Mesenchymal stem cell (in vitro differentiated cells and primary cell): ENCODE measurements at regions not wholly inside any gene's neighbourhood (a gene's known extent, or its start where the extent isn't known, plus 50 kb on each side); places are given as distances from the start of the nearest gene placed in this dataset.
"Not testable (repeated sequence)": the region's sequence is repeated elsewhere in the genome, so short reads cannot be mapped to it uniquely, and the experiment has no call there.

Source experiments
- DNase-seq: peaks from one replicate; pipeline ENCODE4 v3.0.0-alpha.2; 2013
- H2AFZ ChIP-seq: one replicate; pipeline ENCODE4 v1.6.1; 2013; ENCODE audit warnings: low read depth, mild to moderate bottlenecking, control low read depth, inconsistent platforms, low read length, moderate library complexity
- H2AK5ac ChIP-seq: 2 replicates; pipeline ENCODE4 v1.6.1; 2013; ENCODE audit warnings: low read length, moderate library complexity, mild to moderate bottlenecking, inconsistent platforms; ENCODE audit not compliant: severe bottlenecking
- H2BK120ac ChIP-seq: one replicate; pipeline ENCODE4 v1.6.1; 2013; ENCODE audit warnings: low read depth, mild to moderate bottlenecking, inconsistent platforms, low read length, moderate library complexity
- H2BK12ac ChIP-seq, 2 experiments: one replicate each; pipeline ENCODE4 v1.6.1; 2013; ENCODE audit warnings: inconsistent platforms in 2 of 2, low read length in 2 of 2, mild to moderate bottlenecking in 2 of 2, moderate library complexity in 2 of 2, control low read depth in 1 of 2
- H2BK15ac ChIP-seq: one replicate; pipeline ENCODE4 v1.6.1; 2013; ENCODE audit warnings: mild to moderate bottlenecking, low read depth, inconsistent platforms; ENCODE audit not compliant: poor library complexity, severe bottlenecking
- H2BK5ac ChIP-seq: 2 replicates; pipeline ENCODE4 v1.6.1; 2013; ENCODE audit warnings: low read depth, mild to moderate bottlenecking, low read length, control low read depth, inconsistent platforms; ENCODE audit not compliant: poor library complexity, severe bottlenecking
- H3K14ac ChIP-seq, 2 experiments: one replicate each; pipeline ENCODE4 v1.6.1; 2013; ENCODE audit warnings: inconsistent platforms in 2 of 2, low read length in 2 of 2, control low read depth in 1 of 2, mild to moderate bottlenecking in 1 of 2, moderate library complexity in 1 of 2
- H3K18ac ChIP-seq, 2 experiments: one replicate each; pipeline ENCODE4 v1.6.1; 2013; ENCODE audit warnings: inconsistent platforms in 2 of 2, low read length in 2 of 2, control low read depth in 1 of 2, low read depth in 1 of 2, mild to moderate bottlenecking in 1 of 2
- H3K23ac ChIP-seq, 2 experiments: one replicate each; pipeline ENCODE4 v1.6.1; 2013; ENCODE audit warnings: inconsistent platforms in 2 of 2, low read length in 2 of 2, mild to moderate bottlenecking in 2 of 2, moderate library complexity in 2 of 2, control low read depth in 1 of 2
- H3K27ac ChIP-seq: 2 replicates; pipeline ENCODE4 v1.5.1; 2013; ENCODE audit warnings: mild to moderate bottlenecking, moderate library complexity, low read length, control low read depth, inconsistent platforms; ENCODE audit not compliant: poor library complexity, severe bottlenecking
- H3K27me3 ChIP-seq, 2 experiments: 2 replicates each; pipeline versions ENCODE4 v1.6.1 to v1.7.0; 2013; ENCODE audit warnings: low read length in 2 of 2, mild to moderate bottlenecking in 2 of 2, moderate library complexity in 2 of 2, control low read depth in 1 of 2, inconsistent platforms in 1 of 2; ENCODE audit not compliant: control insufficient read depth in 1 of 2, insufficient read depth in 1 of 2
- H3K36me3 ChIP-seq, 2 experiments: 2 replicates each; pipeline versions ENCODE4 v1.6.1 to v1.7.0; 2013; ENCODE audit warnings: low read length in 2 of 2, control low read depth in 1 of 2, inconsistent platforms in 1 of 2, low read depth in 1 of 2, mild to moderate bottlenecking in 1 of 2; ENCODE audit not compliant: insufficient read depth in 2 of 2, control insufficient read depth in 1 of 2
- H3K4ac ChIP-seq, 2 experiments: one replicate each; pipeline ENCODE4 v1.6.1; 2013; ENCODE audit warnings: inconsistent platforms in 2 of 2, low read length in 2 of 2, mild to moderate bottlenecking in 2 of 2, moderate library complexity in 2 of 2, control low read depth in 1 of 2, low read depth in 1 of 2
- H3K4me1 ChIP-seq: 2 replicates; pipeline ENCODE4 v1.6.1; 2013; ENCODE audit warnings: low read depth, low read length, control low read depth; ENCODE audit not compliant: control insufficient read depth, insufficient read depth
- H3K4me2 ChIP-seq: 2 replicates; pipeline ENCODE4 v1.6.1; 2013; ENCODE audit warnings: low read length, mild to moderate bottlenecking, inconsistent platforms; ENCODE audit not compliant: poor library complexity, severe bottlenecking
- H3K4me3 ChIP-seq, 2 experiments: 2 replicates each; pipeline versions ENCODE4 v1.5.1 to v1.7.0; 2013; ENCODE audit warnings: low read length in 2 of 2, mild to moderate bottlenecking in 2 of 2, control low read depth in 1 of 2, low read depth in 1 of 2; ENCODE audit not compliant: insufficient read depth in 1 of 2
- H3K79me1 ChIP-seq: replicated peaks from 2 replicates; pipeline ENCODE4 v1.6.1; 2013; ENCODE audit warnings: mild to moderate bottlenecking, control low read depth, low read length, inconsistent platforms; ENCODE audit not compliant: poor library complexity, severe bottlenecking
- H3K9ac ChIP-seq: 2 replicates; pipeline ENCODE4 v1.7.0; 2013; ENCODE audit warnings: mild to moderate bottlenecking, low read length, moderate library complexity
- H3K9me3 ChIP-seq: 2 replicates; pipeline ENCODE4 v1.7.0; 2013; ENCODE audit warnings: mild to moderate bottlenecking, low read length; ENCODE audit not compliant: control insufficient read depth
- H4K8ac ChIP-seq: one replicate; pipeline ENCODE4 v1.6.1; 2013; ENCODE audit warnings: inconsistent platforms, mild to moderate bottlenecking, low read length, moderate library complexity
- H4K91ac ChIP-seq: one replicate; pipeline ENCODE4 v1.6.1; 2013; ENCODE audit warnings: mild to moderate bottlenecking, low read length, inconsistent platforms
- WGBS: methylation state at CpG from one replicate; pipeline ENCODE4 v1.1.7; 2013; ENCODE audit warnings: mixed read lengths; 5-methylcytosine and 5-hydroxymethylcytosine counted together

DNA sequence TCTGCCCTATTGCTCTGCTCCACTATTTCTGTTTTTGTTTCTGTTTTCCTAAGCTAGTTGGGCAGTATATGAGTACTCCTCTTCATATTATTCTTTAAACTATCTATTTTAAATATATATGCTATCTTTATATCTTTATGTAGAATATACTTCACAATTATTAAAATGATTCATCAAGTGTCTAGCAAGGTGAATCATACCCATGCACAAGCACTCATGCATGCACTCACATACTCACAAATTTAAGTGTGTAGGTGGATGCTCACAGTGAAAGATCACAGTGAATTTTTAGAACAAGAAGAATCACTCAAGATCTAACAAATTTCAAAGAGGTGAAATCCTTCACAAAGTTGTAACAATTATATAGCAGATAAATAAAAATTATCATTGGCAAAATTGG is 435.6 kb upstream of the SLITRK5 start:
- H3K9me3 ChIP-seq: no peaks in the 10 kb centered on the region
- DNase-seq: no peak
- no peak overlapping the region for H3K18ac ChIP-seq
- H2AK5ac ChIP-seq: no peak overlapping the region
- H4K91ac ChIP-seq: no peak overlapping the region
- H3K27me3 ChIP-seq: no peaks in the 10 kb centered on the region
- no peak overlapping the region for H2BK5ac ChIP-seq
- H3K4me2 ChIP-seq: no peak overlapping the region
- no peak overlapping the region for H2BK15ac ChIP-seq
- H3K4ac ChIP-seq: no peak overlapping the region
- H3K23ac ChIP-seq: no peak overlapping the region
- H2BK120ac ChIP-seq: no peak overlapping the region
- H3K36me3 ChIP-seq: no peaks in the 10 kb centered on the region
- H3K14ac ChIP-seq: no peak overlapping the region
- H2AFZ ChIP-seq: no peak overlapping the region
- H3K9ac ChIP-seq: no peak overlapping the region
- H4K8ac ChIP-seq: no peak overlapping the region
- no peak overlapping the region for H2BK12ac ChIP-seq
- H3K4me1 ChIP-seq: peaks cover 3% of the 10 kb centered on the region
- H3K27ac ChIP-seq: no peak overlapping the region
- H3K4me3 ChIP-seq: no peak overlapping the region
- no peaks in the 10 kb centered on the region for H3K79me1 ChIP-seq

DNA sequence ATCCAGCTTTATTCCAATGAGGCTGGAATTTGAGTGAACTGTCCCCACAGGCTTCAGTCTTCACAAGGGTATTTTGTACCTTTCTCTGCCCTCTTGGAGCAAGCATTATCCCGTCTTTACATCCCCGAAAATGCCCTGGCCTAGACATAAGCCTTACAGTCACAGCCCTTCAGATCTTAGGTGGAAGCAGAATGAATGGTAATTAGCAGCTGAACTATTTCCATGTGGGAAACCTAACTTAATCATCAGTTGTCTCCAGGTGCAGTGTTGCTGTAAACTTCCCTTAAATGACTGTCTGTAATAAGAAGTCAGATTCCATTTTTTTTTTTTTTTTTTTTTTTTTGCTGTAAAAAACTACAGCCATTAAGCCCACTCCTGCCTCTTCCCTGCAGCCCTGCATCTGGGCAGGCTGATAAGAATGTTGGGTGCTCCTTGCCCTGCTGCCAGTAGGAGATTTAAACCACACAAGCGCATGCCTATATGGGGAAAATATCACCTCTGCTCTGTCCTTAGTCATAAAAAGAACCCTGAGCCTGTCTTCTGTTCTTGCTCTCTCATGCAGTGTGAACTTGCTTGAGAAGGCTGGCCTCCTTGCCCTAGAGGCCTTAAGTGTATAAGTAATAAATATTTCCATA is 426.8 kb upstream of the SLITRK5 start:
- WGBS: 85% methylated on average over 3 of the region's 3 CpGs
- no peak overlapping the region for H3K4me2 ChIP-seq
- no peaks in the 10 kb centered on the region for H3K9me3 ChIP-seq
- no peak for DNase-seq
- H3K79me1 ChIP-seq: no peaks in the 10 kb centered on the region
- H4K8ac ChIP-seq: no peak overlapping the region
- peak overlapping the region in 1 of 2 experiments; percentile 34 for H3K18ac ChIP-seq
- H3K14ac ChIP-seq: peak overlapping the region in 1 of 2 experiments; percentile 41
- H3K23ac ChIP-seq: no peak overlapping the region
- no peak overlapping the region for H4K91ac ChIP-seq
- H2BK5ac ChIP-seq: no peak overlapping the region
- peak overlapping the region in 1 of 2 experiments; percentile 26 for H3K4ac ChIP-seq
- no peak overlapping the region for H2BK120ac ChIP-seq
- no peak overlapping the region for H3K4me3 ChIP-seq
- no peak overlapping the region for H3K27ac ChIP-seq
- H2BK12ac ChIP-seq: peak overlapping the region in 1 of 2 experiments; percentile 42
- H2AK5ac ChIP-seq: no peak overlapping the region
- no peaks in the 10 kb centered on the region for H3K4me1 ChIP-seq
- H3K36me3 ChIP-seq: no peaks in the 10 kb centered on the region
- H2BK15ac ChIP-seq: no peak overlapping the region
- no peaks in the 10 kb centered on the region for H3K27me3 ChIP-seq
- no peak overlapping the region for H3K9ac ChIP-seq
- peak overlapping the region; percentile 81 for H2AFZ ChIP-seq

GRCh38 chr13:87249847-87250246 is 421.3 kb upstream of the SLITRK5 start:
- H3K4me1 ChIP-seq, H3K14ac ChIP-seq, H3K79me1 ChIP-seq, H4K91ac ChIP-seq, H3K9me3 ChIP-seq, H3K36me3 ChIP-seq, H2BK12ac ChIP-seq, H2BK5ac ChIP-seq, H3K4me3 ChIP-seq, H3K23ac ChIP-seq, H3K27ac ChIP-seq, H2AFZ ChIP-seq, H2AK5ac ChIP-seq, H4K8ac ChIP-seq, H3K27me3 ChIP-seq, H3K4ac ChIP-seq, H3K18ac ChIP-seq, H3K4me2 ChIP-seq, H2BK15ac ChIP-seq, DNase-seq, H2BK120ac ChIP-seq, H3K9ac ChIP-seq: not testable (repeated sequence)
- 96% methylated on average over 8 of the region's 8 CpGs for WGBS

- H3K18ac ChIP-seq: no peak overlapping the region
- no peak overlapping the region for H2AFZ ChIP-seq
- H3K27me3 ChIP-seq: no peaks in the 10 kb centered on the region
- no peak for DNase-seq
- no peaks in the 10 kb centered on the region for H3K36me3 ChIP-seq
- H4K8ac ChIP-seq: no peak overlapping the region
- no peak overlapping the region for H2BK15ac ChIP-seq
- H2BK12ac ChIP-seq: no peak overlapping the region
- H4K91ac ChIP-seq: no peak overlapping the region
- no peaks in the 10 kb centered on the region for H3K79me1 ChIP-seq
- H3K23ac ChIP-seq: no peak overlapping the region
- no peak overlapping the region for H3K4me2 ChIP-seq
- H2BK5ac ChIP-seq: no peak overlapping the region
- H3K4me3 ChIP-seq: no peak overlapping the region
- no peak overlapping the region for H3K27ac ChIP-seq
- no peak overlapping the region for H2AK5ac ChIP-seq
- H2BK120ac ChIP-seq: no peak overlapping the region
- no peak overlapping the region for H3K14ac ChIP-seq
- H3K4ac ChIP-seq: no peak overlapping the region
- WGBS: 100% methylated on average over 2 of the region's 5 CpGs
- no peaks in the 10 kb centered on the region for H3K9me3 ChIP-seq
- no peak overlapping the region for H3K9ac ChIP-seq
- no peaks in the 10 kb centered on the region for H3K4me1 ChIP-seq
Measured at GRCh38 chr13:87255394-87255793, 415.8 kb upstream of the SLITRK5 start.
